GM12864 (cell line): ENCODE measurements at regions not wholly inside any gene's neighbourhood (a gene's known extent, or its start where the extent isn't known, plus 50 kb on each side); places are given as distances from the start of the nearest gene placed in this dataset.

Source experiments
- DNase-seq: peaks from one replicate; pipeline ENCODE4 v3.0.0-alpha.2; 2011; ENCODE audit warnings: low read depth
- H3K4me3 ChIP-seq: 2 replicates; pipeline ENCODE4 v1.5.1; 2011; ENCODE audit warnings: mild to moderate bottlenecking, low read depth, low read length, control low read depth
- CTCF ChIP-seq: IDR thresholded peaks from 2 replicates; pipeline ENCODE4 v1.5.1; 2011; ENCODE audit warnings: low read depth, mild to moderate bottlenecking, moderate library complexity, low read length, control low read depth, inconsistent platforms; ENCODE audit errors: missing control alignments

- no peak overlapping the region for H3K4me3 ChIP-seq
- no peak for TF ChIP-seq CTCF
- DNase-seq, result no peak
Observed at GRCh38 chr18:22257022-22257543, 87.7 kb downstream of the GATA6 start.

GRCh38 chr18:22254088-22254487 lies 84.7 kb downstream of the GATA6 start:
- no peak overlapping the region for H3K4me3 ChIP-seq
- no peak for DNase-seq
- no peak for TF ChIP-seq CTCF

GRCh38 chr18:22253676-22254075 lies 84.3 kb downstream of the GATA6 start:
- DNase-seq, result no peak
- no peak overlapping the region for H3K4me3 ChIP-seq
- no peak for TF ChIP-seq CTCF

GRCh38 chr18:22253156-22253555 lies 83.8 kb downstream of the GATA6 start:
- DNase-seq, result no peak
- no peak overlapping the region for H3K4me3 ChIP-seq
- TF ChIP-seq CTCF, result no peak
